Epithelial cell of esophagus (primary cell): ENCODE measurements at regions not wholly inside any gene's neighbourhood (a gene's known extent, or its start where the extent isn't known, plus 50 kb on each side); places are given as distances from the start of the nearest gene placed in this dataset.

Source experiments
- DNase-seq: peaks from one replicate; pipeline ENCODE4 v3.0.0; 2010; ENCODE audit warnings: low read depth
- H3K4me3 ChIP-seq: 2 replicates; pipeline ENCODE4 v1.5.1; 2011; ENCODE audit warnings: mild to moderate bottlenecking, low read length, control low read depth
- TF ChIP-seq, protein P1 (sequence below): IDR thresholded peaks from 2 replicates; pipeline ENCODE4 v1.5.1; 2011; ENCODE audit warnings: low read depth, mild to moderate bottlenecking, low read length, control low read depth, inconsistent platforms; ENCODE audit not compliant: insufficient read depth; ENCODE audit errors: missing control alignments

DNA sequence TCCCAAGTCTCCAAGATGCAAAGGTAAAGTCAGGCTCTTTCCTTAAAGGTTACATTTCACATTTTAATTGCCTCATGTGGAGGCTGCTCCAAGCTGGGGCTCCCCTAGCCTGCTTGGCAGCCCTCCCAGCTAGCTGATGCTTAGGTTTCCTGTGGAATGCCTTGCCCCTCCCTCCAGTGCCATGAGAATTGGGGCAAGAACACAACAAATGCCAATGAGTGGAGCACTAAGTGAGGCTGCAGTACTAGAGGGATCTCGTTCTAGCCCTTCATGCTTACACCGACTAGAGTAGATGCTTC is 597.7 kb downstream of the MID1IP1 start:
- TF ChIP-seq, protein P1, sequence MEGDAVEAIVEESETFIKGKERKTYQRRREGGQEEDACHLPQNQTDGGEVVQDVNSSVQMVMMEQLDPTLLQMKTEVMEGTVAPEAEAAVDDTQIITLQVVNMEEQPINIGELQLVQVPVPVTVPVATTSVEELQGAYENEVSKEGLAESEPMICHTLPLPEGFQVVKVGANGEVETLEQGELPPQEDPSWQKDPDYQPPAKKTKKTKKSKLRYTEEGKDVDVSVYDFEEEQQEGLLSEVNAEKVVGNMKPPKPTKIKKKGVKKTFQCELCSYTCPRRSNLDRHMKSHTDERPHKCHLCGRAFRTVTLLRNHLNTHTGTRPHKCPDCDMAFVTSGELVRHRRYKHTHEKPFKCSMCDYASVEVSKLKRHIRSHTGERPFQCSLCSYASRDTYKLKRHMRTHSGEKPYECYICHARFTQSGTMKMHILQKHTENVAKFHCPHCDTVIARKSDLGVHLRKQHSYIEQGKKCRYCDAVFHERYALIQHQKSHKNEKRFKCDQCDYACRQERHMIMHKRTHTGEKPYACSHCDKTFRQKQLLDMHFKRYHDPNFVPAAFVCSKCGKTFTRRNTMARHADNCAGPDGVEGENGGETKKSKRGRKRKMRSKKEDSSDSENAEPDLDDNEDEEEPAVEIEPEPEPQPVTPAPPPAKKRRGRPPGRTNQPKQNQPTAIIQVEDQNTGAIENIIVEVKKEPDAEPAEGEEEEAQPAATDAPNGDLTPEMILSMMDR = no peak
- no peak overlapping the region for H3K4me3 ChIP-seq
- no peak for DNase-seq

DNA sequence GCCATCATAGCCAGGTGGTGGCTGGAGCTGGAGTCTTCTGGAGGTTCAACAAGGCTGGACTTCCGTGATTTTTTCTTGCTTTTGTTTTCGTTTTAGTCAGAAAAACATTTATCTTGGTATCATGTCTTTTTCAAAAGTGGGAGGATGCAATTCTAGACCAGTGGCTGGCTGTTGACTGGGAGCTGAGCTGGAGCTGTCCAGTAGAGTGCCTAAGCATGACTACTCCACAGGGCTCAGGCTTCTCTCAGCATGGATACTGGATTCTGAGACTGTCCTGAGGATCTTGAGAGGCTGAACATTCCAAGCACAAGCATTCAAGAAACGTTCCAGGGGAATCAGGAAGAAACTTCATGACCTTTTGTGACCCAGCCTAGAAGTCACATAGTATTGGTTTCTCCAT is 598.1 kb downstream of the MID1IP1 start:
- TF ChIP-seq, protein P1 = no peak
- H3K4me3 ChIP-seq = no peak overlapping the region
- DNase-seq = no peak

DNA sequence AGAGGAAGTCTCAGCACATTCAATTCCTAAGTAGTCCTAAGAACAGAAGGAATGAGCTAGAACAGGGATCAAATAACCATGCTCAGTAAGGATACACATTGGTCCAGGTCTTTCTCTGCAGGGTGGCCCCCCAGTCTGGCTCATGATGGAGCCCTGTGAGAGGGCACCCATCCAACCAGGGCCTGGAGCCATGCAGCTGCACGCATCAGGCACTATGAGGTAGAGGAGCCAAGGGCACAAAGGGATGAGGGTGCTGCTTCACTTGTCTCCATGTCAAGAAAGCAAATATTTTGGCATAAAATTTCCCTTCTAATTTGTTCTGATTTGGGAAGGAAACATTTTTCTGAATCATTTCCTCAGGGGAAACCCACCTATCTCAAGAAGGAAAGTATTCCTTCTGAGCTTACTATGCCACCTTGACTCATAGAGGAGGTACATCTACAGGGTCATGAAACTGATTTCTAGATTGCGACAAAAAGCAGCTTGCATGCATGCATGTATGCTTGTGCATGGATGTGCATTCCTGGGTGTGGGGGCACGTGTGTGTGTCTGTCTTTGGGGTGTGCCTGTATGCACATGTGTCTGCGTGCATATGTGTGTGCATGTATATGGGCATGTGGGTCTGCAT is 600.3 kb downstream of the MID1IP1 start:
- no peak for DNase-seq
- TF ChIP-seq, protein P1 = no peak
- H3K4me3 ChIP-seq = no peak overlapping the region

DNA sequence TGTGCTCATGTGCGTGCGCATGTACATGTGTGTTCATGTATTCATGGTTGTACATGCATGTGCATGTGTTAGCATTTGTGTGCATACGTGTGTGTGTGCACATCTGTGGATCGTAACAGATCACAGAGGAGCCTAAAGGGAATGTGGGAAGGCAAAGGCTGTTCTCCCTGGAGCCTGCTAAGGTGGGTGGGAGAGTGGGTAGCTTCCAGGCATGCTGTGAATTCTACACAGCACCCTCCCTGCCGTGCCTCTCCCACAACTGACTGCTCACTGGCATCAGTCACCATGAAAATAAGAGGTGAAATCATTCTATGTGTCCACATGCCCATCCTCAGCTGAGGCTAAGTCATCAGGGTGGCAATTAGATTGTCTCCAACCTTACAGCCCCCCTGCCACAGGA is 600.9 kb downstream of the MID1IP1 start:
- no peak for DNase-seq
- TF ChIP-seq, protein P1 = no peak
- no peak overlapping the region for H3K4me3 ChIP-seq

DNA sequence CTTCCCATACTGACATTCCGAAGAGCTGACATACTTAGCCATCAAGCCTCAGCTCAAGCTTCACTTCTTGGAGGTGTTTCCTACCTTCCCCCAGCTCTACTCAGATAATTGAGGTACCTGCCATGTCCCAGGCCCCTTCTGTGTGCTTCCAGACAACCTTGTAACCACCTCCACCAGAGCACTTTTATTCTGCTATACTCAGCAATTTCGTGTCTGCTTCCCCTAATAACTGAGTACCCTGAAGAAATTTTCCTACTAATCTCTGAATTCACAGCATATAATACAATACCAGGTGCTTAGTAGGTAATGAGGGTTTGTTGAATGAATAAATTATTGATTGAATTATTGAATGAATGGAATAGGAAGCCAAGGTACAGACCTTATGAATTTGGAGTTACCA is 605.5 kb downstream of the MID1IP1 start:
- TF ChIP-seq, protein P1 = no peak
- H3K4me3 ChIP-seq = no peak overlapping the region
- no peak for DNase-seq

DNA sequence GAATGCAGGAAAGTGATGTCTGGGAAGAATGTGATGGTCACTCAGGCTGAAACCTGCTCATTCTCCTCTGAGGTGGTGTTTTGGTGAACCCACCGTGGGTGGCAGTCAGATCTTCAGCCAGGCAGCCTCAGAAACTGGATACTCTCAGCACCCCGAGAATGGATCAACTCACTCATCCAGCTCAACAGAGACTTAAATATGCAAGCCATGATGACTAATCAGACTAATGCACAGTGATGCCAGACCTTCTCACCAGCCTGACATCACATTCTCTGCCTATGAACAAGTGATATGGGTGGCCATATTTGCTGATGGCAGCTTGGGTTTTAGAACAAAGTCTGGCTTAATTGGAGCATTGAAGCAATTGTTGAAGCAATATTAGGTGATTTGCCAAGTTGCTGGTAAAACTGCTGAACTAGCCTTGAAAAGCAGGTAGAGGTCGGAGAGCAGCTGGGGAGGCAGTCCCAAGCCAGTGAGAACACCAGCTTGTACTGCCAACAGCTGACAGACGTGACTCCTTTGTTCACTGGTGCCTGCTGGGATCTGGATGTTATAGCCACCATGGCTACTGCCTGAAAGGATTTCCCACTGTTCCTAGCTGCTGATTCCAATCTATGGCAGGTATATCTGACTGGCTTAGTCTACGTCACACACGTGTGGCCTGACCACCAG is 608.1 kb downstream of the MID1IP1 start:
- TF ChIP-seq, protein P1 = no peak
- H3K4me3 ChIP-seq = no peak overlapping the region
- peak; percentile 35 for DNase-seq
